IPS-18c (cell line): ENCODE measurements at regions not wholly inside any gene's neighbourhood (a gene's known extent, or its start where the extent isn't known, plus 50 kb on each side); places are given as distances from the start of the nearest gene placed in this dataset.
A peak's percentile ranks its signal among the peaks of the same experiment; 100 is the strongest.
"Not testable (repeated sequence)": the region's sequence is repeated elsewhere in the genome, so short reads cannot be mapped to it uniquely, and the experiment has no call there.

Experiments used
- H3K4me3 ChIP-seq: 2 replicates; pipeline ENCODE4 v1.7.0; 2013; ENCODE audit warnings: low read depth, mild to moderate bottlenecking, low read length, moderate library complexity; ENCODE audit not compliant: insufficient read depth
- H3K9me3 ChIP-seq: one replicate; pipeline ENCODE4 v1.6.1; 2013; ENCODE audit warnings: mild to moderate bottlenecking, low read length, moderate library complexity; ENCODE audit not compliant: control insufficient read depth, insufficient read depth

GRCh38 chr1:148307583-148308185 is 155.6 kb upstream of the NBPF11 start:
- Histone ChIP-seq H3K4me3 (no peak overlapping the region), H3K9me3 (peaks cover 2% of the 10 kb centered on the region)

GRCh38 chr1:148304935-148305334 is 152.9 kb upstream of the NBPF11 start:
- not testable (repeated sequence) for H3K9me3 ChIP-seq, H3K4me3 ChIP-seq

GRCh38 chr1:148302586-148303364 is 150.7 kb upstream of the NBPF11 start:
- H3K4me3 ChIP-seq = peak overlapping the region; percentile 42
- not testable (repeated sequence) for H3K9me3 ChIP-seq

- H3K9me3 ChIP-seq, H3K4me3 ChIP-seq: not testable (repeated sequence)
Measured at GRCh38 chr1:148297852-148298251, 145.8 kb upstream of the NBPF11 start.

GRCh38 chr1:148296511-148296910 is 144.4 kb upstream of the NBPF11 start:
- Histone ChIP-seq H3K9me3 (peaks cover 3% of the 10 kb centered on the region), H3K4me3 (no peak overlapping the region)

GRCh38 chr1:148294116-148294807 is 142.2 kb upstream of the NBPF11 start:
- Histone ChIP-seq H3K9me3 (peaks cover 3% of the 10 kb centered on the region), H3K4me3 (no peak overlapping the region)

- peaks cover 3% of the 10 kb centered on the region for H3K9me3 ChIP-seq
- no peak overlapping the region for H3K4me3 ChIP-seq
Measured at GRCh38 chr1:148293651-148294050, 141.6 kb upstream of the NBPF11 start.

GRCh38 chr1:148292915-148293314 is 140.8 kb upstream of the NBPF11 start:
- no peak overlapping the region for H3K4me3 ChIP-seq
- H3K9me3 ChIP-seq = peaks cover 3% of the 10 kb centered on the region

GRCh38 chr1:148290881-148291280 is 138.8 kb upstream of the NBPF11 start:
- peaks cover 3% of the 10 kb centered on the region for H3K9me3 ChIP-seq
- H3K4me3 ChIP-seq = no peak overlapping the region

GRCh38 chr1:148289647-148290046 is 137.6 kb upstream of the NBPF11 start:
- peaks cover 3% of the 10 kb centered on the region for H3K9me3 ChIP-seq
- no peak overlapping the region for H3K4me3 ChIP-seq

- H3K9me3 ChIP-seq = not testable (repeated sequence)
Measured at GRCh38 chr1:148285946-148286345, 133.9 kb upstream of the NBPF11 start.

GRCh38 chr1:148280831-148281572 is 128.9 kb upstream of the NBPF11 start:
- peak overlapping the region; percentile 51; the same call in 1 of the 2 replicates for H3K4me3 ChIP-seq
- H3K9me3 ChIP-seq = not testable (repeated sequence)

More at GRCh38 chr1:148285946-148286345, 133.9 kb upstream of the NBPF11 start:
- H3K4me3 ChIP-seq = not testable (repeated sequence)

- H3K9me3 ChIP-seq, H3K4me3 ChIP-seq: not testable (repeated sequence)
Measured at GRCh38 chr1:148279002-148279542, 127.0 kb upstream of the NBPF11 start.

- H3K9me3 ChIP-seq, H3K4me3 ChIP-seq: not testable (repeated sequence)
Measured at GRCh38 chr1:148277865-148278279, 125.8 kb upstream of the NBPF11 start.

GRCh38 chr1:148267066-148267465 is 115.0 kb upstream of the NBPF11 start:
- not testable (repeated sequence) for H3K4me3 ChIP-seq, H3K9me3 ChIP-seq

GRCh38 chr1:148264374-148265276 is 112.5 kb upstream of the NBPF11 start:
- no peaks in the 10 kb centered on the region for H3K9me3 ChIP-seq
- peak overlapping the region; percentile 61 for H3K4me3 ChIP-seq
